PC-9 (cell line): ENCODE measurements at regions not wholly inside any gene's neighbourhood (a gene's known extent, or its start where the extent isn't known, plus 50 kb on each side); places are given as distances from the start of the nearest gene placed in this dataset.

Experiments
- BruUV-seq: library from RNA; stranded (reverse); fragments of 400-500 nt; replicated peaks from 2 replicates; lab custom pipeline; 2021; lab: Mats Ljungman, UMichigan
- CTCF ChIA-PET: fragments of 300-600 bp; sonication (Branson Sonifier 250); formaldehyde crosslinking; loops from one replicate; lab custom pipeline; 2022; ENCODE audit warnings: antibody characterized with exemption; lab: Charles Lee
- POLR2A ChIA-PET: fragments of 300-600 bp; sonication (Branson Sonifier 250); formaldehyde crosslinking; loops from one replicate; lab custom pipeline; 2022; ENCODE audit warnings: antibody characterized with exemption; ENCODE audit not compliant: unreplicated experiment; lab: Charles Lee
- DNase-seq, 2 experiments: peaks; one replicate each; pipeline versions ENCODE4 v3.0.0 to v3.0.0-alpha.2; 2015 to 2022; ENCODE audit warnings: mixed read lengths in 1 of 2
- H2AFZ ChIP-seq: fragments of 200-600 bp; sonication (generic); 2 replicates; pipeline ENCODE4 v1.8.1; 2017; ENCODE audit warnings: antibody characterized with exemption
- H3F3A ChIP-seq: fragments of 200-600 bp; sonication (generic); 2 replicates; pipeline ENCODE4 v1.8.1; 2017; ENCODE audit warnings: antibody characterized with exemption, mild to moderate bottlenecking, low read depth; ENCODE audit not compliant: insufficient read depth
- H3K27ac ChIP-seq: fragments of 200-600 bp; sonication (generic); 2 replicates; pipeline ENCODE4 v1.6.1; 2016; ENCODE audit warnings: mixed run types
- H3K27me3 ChIP-seq: fragments of 200-600 bp; sonication (generic); 2 replicates; pipeline ENCODE4 v1.6.1; 2016; ENCODE audit warnings: low read depth, mixed run types; ENCODE audit not compliant: insufficient read depth
- H3K36me3 ChIP-seq: fragments of 200-600 bp; sonication (generic); 2 replicates; pipeline ENCODE4 v1.6.1; 2016; ENCODE audit warnings: low read depth, mixed run types
- H3K4me1 ChIP-seq: fragments of 200-600 bp; sonication (generic); replicated peaks from 2 replicates; pipeline ENCODE4 v1.6.1; 2016; ENCODE audit warnings: mixed run types; ENCODE audit not compliant: insufficient read depth
- H3K4me2 ChIP-seq: fragments of 200-600 bp; sonication (generic); 2 replicates; pipeline ENCODE4 v1.6.1; 2017; ENCODE audit warnings: mixed run types
- H3K4me3 ChIP-seq: fragments of 200-600 bp; sonication (generic); 2 replicates; pipeline ENCODE4 v1.6.1; 2016; ENCODE audit warnings: mixed run types
- H3K79me2 ChIP-seq: fragments of 200-600 bp; sonication (generic); 2 replicates; pipeline ENCODE4 v1.6.1; 2017; ENCODE audit warnings: low read depth, mixed run types
- H3K9me2 ChIP-seq: fragments of 200-600 bp; sonication (generic); 2 replicates; pipeline ENCODE4 v1.8.1; 2017; ENCODE audit warnings: mild to moderate bottlenecking; ENCODE audit not compliant: insufficient read depth
- H3K9me3 ChIP-seq: fragments of 200-600 bp; sonication (generic); 2 replicates; pipeline ENCODE4 v1.8.1; 2016; ENCODE audit warnings: low read depth; ENCODE audit not compliant: insufficient read depth
- H4K20me1 ChIP-seq: fragments of 200-600 bp; sonication (generic); 2 replicates; pipeline ENCODE4 v1.8.1; 2017; ENCODE audit not compliant: insufficient read depth
- CTCF ChIP-seq: fragments of 200-600 bp; sonication (generic); conservative IDR thresholded peaks from 2 replicates; pipeline ENCODE4 v1.6.1; 2017; ENCODE audit warnings: mixed run types, antibody characterized with exemption, mild to moderate bottlenecking, moderate library complexity
- EZH2 ChIP-seq: fragments of 200-600 bp; sonication (generic); IDR thresholded peaks from 2 replicates; pipeline ENCODE4 v1.8.0; 2017; ENCODE audit warnings: antibody characterized with exemption, low read depth
- intact Hi-C: fragments of 100-400 bp; cut with micrococcal nuclease; formaldehyde crosslinking; loops from one replicate; pipeline ENCODE4 v1.10.0; 2022; ENCODE audit not compliant: unreplicated experiment

DNA sequence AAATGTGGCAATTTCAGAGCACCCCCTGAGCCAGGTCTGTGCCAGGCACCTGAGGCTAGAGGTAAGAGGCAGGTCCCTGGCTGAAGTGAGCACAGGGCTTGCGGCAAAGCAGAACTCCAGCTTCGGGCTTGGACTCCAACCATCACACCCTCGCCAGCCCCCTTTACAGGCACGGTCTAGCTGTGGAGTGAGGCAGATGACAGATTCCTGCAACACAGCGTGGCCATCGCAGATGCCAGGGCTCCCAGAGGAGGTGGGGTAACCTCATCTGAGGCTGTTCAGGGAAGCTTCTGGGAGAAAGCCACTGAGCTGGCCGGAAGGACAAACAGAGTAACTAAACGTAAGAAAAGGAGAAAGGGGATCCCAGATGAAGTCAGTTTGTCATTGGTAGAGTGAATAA lies 55.6 kb upstream of the CASZ1 start:
- Histone ChIP-seq H3K36me3 (no peaks in the 10 kb centered on the region), H3K4me1 (no peaks in the 10 kb centered on the region), H3K9me3 (no peaks in the 10 kb centered on the region), H3K4me2 (no peak overlapping the region), H3K27me3 (no peaks in the 10 kb centered on the region), H3K9me2 (no peaks in the 10 kb centered on the region), H3F3A (no peaks in the 10 kb centered on the region), H3K4me3 (no peak overlapping the region), H3K27ac (no peak overlapping the region), H4K20me1 (no peaks in the 10 kb centered on the region), H2AFZ (no peak overlapping the region), H3K79me2 (no peaks in the 10 kb centered on the region)
- CTCF ChIA-PET, result no interaction called here
- DNase-seq, result no peak
- intact Hi-C loops, result no loop called here
- POLR2A ChIA-PET, result no interaction called here
- no peak for TF ChIP-seq EZH2
- TF ChIP-seq CTCF, result no peak
- no TSS peak for BruUV-seq

GRCh38 chr1:10852486-10852885 lies 56.0 kb upstream of the CASZ1 start:
- H3K9me2 ChIP-seq, result no peaks in the 10 kb centered on the region
- TF ChIP-seq EZH2, result no peak
- TF ChIP-seq CTCF, result no peak
- H4K20me1 ChIP-seq, result no peaks in the 10 kb centered on the region
- H3K36me3 ChIP-seq, result no peaks in the 10 kb centered on the region
- no TSS peak for BruUV-seq
- H3K27ac ChIP-seq, result no peak overlapping the region
- intact Hi-C loops, result no loop called here
- H3F3A ChIP-seq, result no peaks in the 10 kb centered on the region
- H3K27me3 ChIP-seq, result no peaks in the 10 kb centered on the region
- H2AFZ ChIP-seq, result no peak overlapping the region
- CTCF ChIA-PET, result no interaction called here
- H3K4me3 ChIP-seq, result no peak overlapping the region
- no peaks in the 10 kb centered on the region for H3K9me3 ChIP-seq
- no peak overlapping the region for H3K4me2 ChIP-seq
- POLR2A ChIA-PET, result no interaction called here
- no peaks in the 10 kb centered on the region for H3K79me2 ChIP-seq
- H3K4me1 ChIP-seq, result no peaks in the 10 kb centered on the region
- DNase-seq, result no peak

GRCh38 chr1:10852998-10853520 lies 56.6 kb upstream of the CASZ1 start:
- Histone ChIP-seq H3K27ac (no peak overlapping the region), H3K9me2 (no peaks in the 10 kb centered on the region), H3K79me2 (no peaks in the 10 kb centered on the region), H3F3A (no peaks in the 10 kb centered on the region), H3K4me2 (no peak overlapping the region), H3K4me1 (no peaks in the 10 kb centered on the region), H3K36me3 (no peaks in the 10 kb centered on the region), H3K4me3 (no peak overlapping the region), H4K20me1 (no peaks in the 10 kb centered on the region), H3K9me3 (no peaks in the 10 kb centered on the region), H2AFZ (no peak overlapping the region), H3K27me3 (no peaks in the 10 kb centered on the region)
- ChIA-PET CTCF (no interaction called here), POLR2A (no interaction called here)
- TF ChIP-seq CTCF (no peak), EZH2 (no peak)
- BruUV-seq, result no TSS peak
- DNase-seq, result no peak
- intact Hi-C loops, result no loop called here
